ENCODE measurements at regions not wholly inside any gene's neighbourhood (a gene's known extent, or its start where the extent isn't known, plus 50 kb on each side); places are given as distances from the start of the nearest gene placed in this dataset.

- H3K4me3 ChIP-seq (ENCODE audit: low read depth, low read length), result no peak overlapping the region
- no peaks in the 10 kb centered on the region for H3K4me1 ChIP-seq (ENCODE audit: control insufficient read depth, insufficient read depth, low read length, unreplicated experiment)
- H3K27ac ChIP-seq (ENCODE audit: low read depth, low read length), result no peak overlapping the region
- H3K36me3 ChIP-seq (ENCODE audit: insufficient read depth, low read length), result no peaks in the 10 kb centered on the region
- H3K27me3 ChIP-seq (ENCODE audit: insufficient read depth, low read length), result no peaks in the 10 kb centered on the region
- H2AFZ ChIP-seq (ENCODE audit: low read length, unreplicated experiment), result no peak overlapping the region
- no peaks in the 10 kb centered on the region for H3K79me2 ChIP-seq (ENCODE audit: control insufficient read depth, insufficient read depth, low read length, unreplicated experiment)
Measured at GRCh38 chr6:8642131-8642530, 206.8 kb upstream of the SLC35B3 start.

- H3K79me2 ChIP-seq (ENCODE audit: control insufficient read depth, insufficient read depth, low read length, unreplicated experiment), result no peaks in the 10 kb centered on the region
- H2AFZ ChIP-seq (ENCODE audit: low read length, unreplicated experiment), result no peak overlapping the region
- no peaks in the 10 kb centered on the region for H3K36me3 ChIP-seq (ENCODE audit: insufficient read depth, low read length)
- H3K4me3 ChIP-seq (ENCODE audit: low read depth, low read length), result no peak overlapping the region
- no peaks in the 10 kb centered on the region for H3K4me1 ChIP-seq (ENCODE audit: control insufficient read depth, insufficient read depth, low read length, unreplicated experiment)
- no peaks in the 10 kb centered on the region for H3K27me3 ChIP-seq (ENCODE audit: insufficient read depth, low read length)
- H3K27ac ChIP-seq (ENCODE audit: low read depth, low read length), result no peak overlapping the region
Measured at GRCh38 chr6:8639928-8640649, 204.7 kb upstream of the SLC35B3 start.

DNA sequence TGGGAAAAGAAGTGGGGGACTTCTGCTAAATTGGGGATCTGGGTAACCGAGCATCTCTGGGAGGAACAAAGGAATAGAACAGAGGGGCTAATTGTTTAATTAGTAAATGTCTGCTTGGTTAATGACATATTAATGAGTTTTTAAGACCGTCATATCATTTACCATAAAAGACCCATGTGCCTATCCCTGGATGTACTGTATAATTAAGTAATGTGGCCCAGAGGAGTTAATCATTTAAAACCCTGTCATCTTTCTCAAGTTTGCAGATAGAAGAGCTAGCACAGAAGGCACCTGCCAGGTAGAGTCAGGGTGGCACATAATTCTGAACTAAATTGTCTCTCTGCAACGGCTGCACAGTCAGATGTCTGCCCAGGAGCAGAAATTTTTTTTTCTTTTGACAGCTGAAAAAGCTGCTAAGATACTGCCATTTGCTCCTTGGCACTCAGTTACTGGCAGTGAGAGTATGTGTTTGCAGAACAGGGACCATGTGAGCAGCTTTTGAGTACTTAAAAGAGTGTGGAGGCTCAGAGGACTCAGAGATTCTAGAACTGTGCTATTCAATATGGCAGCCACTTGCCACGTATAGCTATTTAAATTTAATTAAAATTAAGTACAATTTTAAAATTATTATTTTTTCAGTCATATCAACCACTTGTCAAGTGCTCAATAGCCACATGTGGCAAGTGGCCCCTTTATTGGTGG lies 202.7 kb upstream of the SLC35B3 start:
- H3K4me3 ChIP-seq (ENCODE audit: low read depth, low read length), result no peak overlapping the region
- H3K79me2 ChIP-seq (ENCODE audit: control insufficient read depth, insufficient read depth, low read length, unreplicated experiment), result no peaks in the 10 kb centered on the region
- no peaks in the 10 kb centered on the region for H3K27me3 ChIP-seq (ENCODE audit: insufficient read depth, low read length)
- H2AFZ ChIP-seq (ENCODE audit: low read length, unreplicated experiment), result no peak overlapping the region
- H3K4me1 ChIP-seq (ENCODE audit: control insufficient read depth, insufficient read depth, low read length, unreplicated experiment), result no peaks in the 10 kb centered on the region
- H3K36me3 ChIP-seq (ENCODE audit: insufficient read depth, low read length), result no peaks in the 10 kb centered on the region
- H3K27ac ChIP-seq (ENCODE audit: low read depth, low read length), result no peak overlapping the region

- Histone ChIP-seq H3K4me1 (ENCODE audit: control insufficient read depth, insufficient read depth, low read length, unreplicated experiment) (no peaks in the 10 kb centered on the region), H3K27me3 (ENCODE audit: insufficient read depth, low read length) (no peaks in the 10 kb centered on the region), H3K79me2 (ENCODE audit: control insufficient read depth, insufficient read depth, low read length, unreplicated experiment) (no peaks in the 10 kb centered on the region), H3K27ac (ENCODE audit: low read depth, low read length) (no peak overlapping the region), H2AFZ (ENCODE audit: low read length, unreplicated experiment) (no peak overlapping the region), H3K36me3 (ENCODE audit: insufficient read depth, low read length) (no peaks in the 10 kb centered on the region), H3K4me3 (ENCODE audit: low read depth, low read length) (no peak overlapping the region)
Measured at GRCh38 chr6:8633762-8634161, 198.4 kb upstream of the SLC35B3 start.

- Histone ChIP-seq H3K79me2 (ENCODE audit: control insufficient read depth, insufficient read depth, low read length, unreplicated experiment) (no peaks in the 10 kb centered on the region), H3K4me3 (ENCODE audit: low read depth, low read length) (no peak overlapping the region), H3K36me3 (ENCODE audit: insufficient read depth, low read length) (no peaks in the 10 kb centered on the region), H3K27me3 (ENCODE audit: insufficient read depth, low read length) (no peaks in the 10 kb centered on the region), H3K4me1 (ENCODE audit: control insufficient read depth, insufficient read depth, low read length, unreplicated experiment) (no peaks in the 10 kb centered on the region), H3K27ac (ENCODE audit: low read depth, low read length) (no peak overlapping the region), H2AFZ (ENCODE audit: low read length, unreplicated experiment) (no peak overlapping the region)
Measured at GRCh38 chr6:8628736-8629135, 193.4 kb upstream of the SLC35B3 start.

DNA sequence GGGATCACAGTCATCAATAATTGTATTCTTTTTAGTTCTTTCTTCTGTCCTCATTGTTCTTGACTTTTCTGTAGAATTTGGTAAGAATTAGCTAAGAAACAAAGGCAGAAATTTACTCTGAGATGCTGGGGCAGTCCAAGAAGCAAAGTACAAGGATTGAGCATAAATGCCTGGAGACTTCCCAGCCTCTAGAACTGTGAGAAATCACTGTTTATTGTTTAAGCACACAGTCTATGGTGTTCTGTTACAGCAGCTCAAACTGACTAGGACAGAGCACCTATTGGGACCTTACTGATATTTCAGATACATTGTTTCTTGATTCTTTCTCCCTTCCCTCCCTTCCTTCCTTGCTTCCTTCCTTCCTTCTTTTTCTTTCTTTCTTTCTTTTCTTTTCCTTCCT lies 192.7 kb upstream of the SLC35B3 start:
- Histone ChIP-seq H3K36me3 (ENCODE audit: insufficient read depth, low read length) (no peaks in the 10 kb centered on the region), H3K79me2 (ENCODE audit: control insufficient read depth, insufficient read depth, low read length, unreplicated experiment) (no peaks in the 10 kb centered on the region), H3K27ac (ENCODE audit: low read depth, low read length) (no peak overlapping the region), H2AFZ (ENCODE audit: low read length, unreplicated experiment) (no peak overlapping the region), H3K27me3 (ENCODE audit: insufficient read depth, low read length) (no peaks in the 10 kb centered on the region), H3K4me3 (ENCODE audit: low read depth, low read length) (no peak overlapping the region), H3K4me1 (ENCODE audit: control insufficient read depth, insufficient read depth, low read length, unreplicated experiment) (no peaks in the 10 kb centered on the region)

DNA sequence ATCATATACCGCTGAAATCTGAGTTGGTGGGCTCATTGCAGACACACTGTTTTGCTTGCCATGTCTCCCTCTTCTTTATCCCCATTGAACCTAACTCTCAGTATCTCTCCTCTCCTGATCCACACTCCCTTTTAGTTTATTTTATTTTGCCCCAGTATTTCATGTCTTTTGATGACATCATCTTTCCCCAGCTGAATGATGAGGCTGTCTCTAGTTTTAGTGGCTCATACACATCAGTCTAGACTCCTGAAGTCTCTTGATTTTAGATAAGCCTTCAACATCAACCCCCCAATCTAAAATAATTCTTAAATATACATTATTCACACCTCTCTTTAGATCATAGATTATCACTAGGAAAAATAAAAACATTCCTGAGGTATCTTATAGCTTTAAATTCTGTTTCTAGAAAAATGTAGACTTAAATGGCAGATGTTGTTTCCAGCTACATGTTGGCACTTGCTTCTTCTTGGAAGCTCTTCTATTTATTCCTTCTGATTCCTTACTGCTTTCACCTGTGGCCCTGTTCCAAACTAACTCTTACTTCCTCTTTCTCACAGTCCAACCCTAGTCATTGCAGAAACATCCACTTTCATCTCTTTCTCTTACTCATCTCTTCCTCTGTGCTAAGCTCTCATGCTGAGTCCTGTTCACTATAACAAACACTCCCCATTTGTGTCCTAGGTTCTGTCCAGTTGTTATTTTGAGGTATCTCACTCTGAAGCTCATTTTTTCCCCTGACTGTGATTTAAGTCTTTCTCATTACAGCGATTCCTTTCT lies 191.9 kb upstream of the SLC35B3 start:
- no peaks in the 10 kb centered on the region for H3K79me2 ChIP-seq (ENCODE audit: control insufficient read depth, insufficient read depth, low read length, unreplicated experiment)
- no peaks in the 10 kb centered on the region for H3K36me3 ChIP-seq (ENCODE audit: insufficient read depth, low read length)
- no peaks in the 10 kb centered on the region for H3K27me3 ChIP-seq (ENCODE audit: insufficient read depth, low read length)
- no peaks in the 10 kb centered on the region for H3K4me1 ChIP-seq (ENCODE audit: control insufficient read depth, insufficient read depth, low read length, unreplicated experiment)
- no peak overlapping the region for H3K4me3 ChIP-seq (ENCODE audit: low read depth, low read length)
- H3K27ac ChIP-seq (ENCODE audit: low read depth, low read length), result no peak overlapping the region
- H2AFZ ChIP-seq (ENCODE audit: low read length, unreplicated experiment), result no peak overlapping the region

DNA sequence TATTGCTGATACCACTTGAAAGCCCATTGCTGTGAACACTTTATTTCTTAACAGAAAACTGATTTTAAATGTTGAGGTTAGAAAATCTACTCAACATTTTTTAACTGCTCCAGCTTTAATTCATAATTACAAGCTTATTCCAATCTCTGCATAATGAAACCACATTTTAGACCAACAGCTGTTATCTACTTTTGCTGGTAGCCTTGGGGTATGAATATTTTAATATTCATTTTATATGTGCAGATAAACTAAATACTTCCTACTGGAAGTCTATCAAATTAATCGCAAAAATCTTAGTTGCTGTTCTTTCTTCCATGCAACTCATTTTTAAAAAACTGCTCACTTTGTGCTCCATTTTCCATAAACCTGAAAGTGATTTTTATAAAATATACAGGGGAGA lies 189.3 kb upstream of the SLC35B3 start:
- Histone ChIP-seq H2AFZ (ENCODE audit: low read length, unreplicated experiment) (no peak overlapping the region), H3K4me1 (ENCODE audit: control insufficient read depth, insufficient read depth, low read length, unreplicated experiment) (no peaks in the 10 kb centered on the region), H3K79me2 (ENCODE audit: control insufficient read depth, insufficient read depth, low read length, unreplicated experiment) (no peaks in the 10 kb centered on the region), H3K27me3 (ENCODE audit: insufficient read depth, low read length) (no peaks in the 10 kb centered on the region), H3K4me3 (ENCODE audit: low read depth, low read length) (no peak overlapping the region), H3K36me3 (ENCODE audit: insufficient read depth, low read length) (no peaks in the 10 kb centered on the region), H3K27ac (ENCODE audit: low read depth, low read length) (no peak overlapping the region)

- H3K27me3 ChIP-seq (ENCODE audit: insufficient read depth, low read length), result no peaks in the 10 kb centered on the region
- no peaks in the 10 kb centered on the region for H3K36me3 ChIP-seq (ENCODE audit: insufficient read depth, low read length)
Measured at GRCh38 chr6:8623441-8623840, 188.1 kb upstream of the SLC35B3 start.

DNA sequence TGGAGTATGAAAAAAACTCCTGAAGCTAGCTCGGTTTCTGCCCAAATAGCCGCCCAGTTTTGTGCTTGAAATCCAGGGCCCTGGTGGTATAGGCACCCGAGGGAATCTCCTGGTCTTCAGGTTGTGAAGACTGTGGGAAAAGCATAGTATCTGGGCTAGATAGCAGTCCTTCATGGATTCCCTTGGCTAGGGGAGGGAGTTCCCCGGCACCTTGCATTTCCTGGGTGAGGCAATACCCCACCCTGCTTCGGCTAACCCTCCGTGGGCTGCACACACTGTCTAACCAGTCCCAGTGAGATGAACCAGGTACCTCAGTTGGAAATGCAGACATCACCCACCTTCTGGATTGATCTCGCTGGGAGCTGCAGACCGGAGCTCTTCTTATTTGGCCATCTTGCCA lies 184.5 kb upstream of the SLC35B3 start:
- Histone ChIP-seq H3K36me3 (ENCODE audit: insufficient read depth, low read length) (no peaks in the 10 kb centered on the region), H3K4me1 (ENCODE audit: control insufficient read depth, insufficient read depth, low read length, unreplicated experiment) (no peaks in the 10 kb centered on the region), H3K79me2 (ENCODE audit: control insufficient read depth, insufficient read depth, low read length, unreplicated experiment) (no peaks in the 10 kb centered on the region), H2AFZ (ENCODE audit: low read length, unreplicated experiment) (no peak overlapping the region), H3K27ac (ENCODE audit: low read depth, low read length) (no peak overlapping the region), H3K27me3 (ENCODE audit: insufficient read depth, low read length) (no peaks in the 10 kb centered on the region), H3K4me3 (ENCODE audit: low read depth, low read length) (no peak overlapping the region)

More at GRCh38 chr6:8623441-8623840, 188.1 kb upstream of the SLC35B3 start:
- Histone ChIP-seq H3K4me1 (ENCODE audit: control insufficient read depth, insufficient read depth, low read length, unreplicated experiment) (no peaks in the 10 kb centered on the region), H3K4me3 (ENCODE audit: low read depth, low read length) (no peak overlapping the region), H3K79me2 (ENCODE audit: control insufficient read depth, insufficient read depth, low read length, unreplicated experiment) (no peaks in the 10 kb centered on the region), H3K27ac (ENCODE audit: low read depth, low read length) (no peak overlapping the region), H2AFZ (ENCODE audit: low read length, unreplicated experiment) (no peak overlapping the region)

Data from ACC112 (cell line).